Psoas muscle (tissue), 7 donors: ENCODE measurements at regions not wholly inside any gene's neighbourhood (a gene's known extent, or its start where the extent isn't known, plus 50 kb on each side); places are given as distances from the start of the nearest gene placed in this dataset.

Source experiments
- ATAC-seq, 4 donors: fragments of 200-7000 bp; cut with Tn5 transposase; one replicate each; pipeline ENCODE4 v1.9.1; 2020; ENCODE audit warnings: moderate library complexity in 3 of 4, mild to moderate bottlenecking in 2 of 4
- DNase-seq, 2 donors: peaks; one replicate each; pipeline ENCODE4 v3.0.0-alpha.2; 2020
- H3K27ac ChIP-seq: fragments of 200-600 bp; one replicate; pipeline ENCODE4 v1.8.0; 2022
- H3K27me3 ChIP-seq, 3 donors: fragments of 200-600 bp in 1 of 3; one replicate each; pipeline versions ENCODE4 v1.6.1 to v1.8.0; 2013 to 2022; ENCODE audit warnings: low read length in 2 of 3, mild to moderate bottlenecking in 2 of 3, moderate library complexity in 1 of 3; ENCODE audit not compliant: insufficient read depth in 3 of 3
- H3K36me3 ChIP-seq, 2 donors: fragments of 200-600 bp in 1 of 2; one replicate each; pipeline versions ENCODE4 v1.6.1 to v1.8.0; 2013 to 2022; ENCODE audit warnings: low read depth in 1 of 2, mild to moderate bottlenecking in 1 of 2, moderate library complexity in 1 of 2; ENCODE audit not compliant: insufficient read depth in 1 of 2
- H3K4me1 ChIP-seq: fragments of 200-600 bp; one replicate; pipeline ENCODE4 v1.8.0; 2022
- H3K4me3 ChIP-seq: fragments of 200-600 bp; one replicate; pipeline ENCODE4 v1.8.0; 2022; ENCODE audit warnings: mild to moderate bottlenecking
- H3K9me3 ChIP-seq: fragments of 200-600 bp; one replicate; pipeline ENCODE4 v1.8.0; 2022
- CTCF ChIP-seq: fragments of 200-600 bp; IDR thresholded peaks from one replicate; pipeline ENCODE4 v1.8.0; 2022; ENCODE audit warnings: antibody characterized with exemption
- WGBS, 3 donors: extraction: QIAGEN DNeasy Blood & Tissue Kit; methylation state at CpG; one replicate each; pipeline versions ENCODE4 v1.1.6 to v1.1.7; 2013; 5-methylcytosine and 5-hydroxymethylcytosine counted together
- intact Hi-C, 2 donors: fragments of 100-400 bp; cut with DNase I; formaldehyde crosslinking; loops; one replicate each; pipeline versions ENCODE4 v1.11.0 to v1.14.2; 2022
- donor health status: healthy with polysubstance abuse.
- donor health status: DM: no; HTN: no; CAD: no; lungs with moderate emphysema.
- donor health status: Bipolar disorder and iron deficiency.
- donor health status: healthy.
- donor health status: DM: yes; HTN: yes; CAD: no.
- donor health status: DM: no; HTN: no; CAD: no.
- donor health status: DM: yes; HTN: yes; CAD: no.

- Histone ChIP-seq H3K27me3 (peaks cover 0 to 14% (median 4%) of the 10 kb centered on the region in 3 donors), H3K27ac (no peak overlapping the region), H3K36me3 (no peaks in the 10 kb centered on the region), H3K4me3 (no peak overlapping the region), H3K9me3 (no peaks in the 10 kb centered on the region), H3K4me1 (no peaks in the 10 kb centered on the region)
- intact Hi-C loops = no loop called here
- WGBS, 3 donors = 61 to 74% (median 63%) methylated on average over 12 of the region's 12 CpGs
- no peak for ATAC-seq
- no peak for TF ChIP-seq CTCF
- DNase-seq = no peak
These were observed 135.5 kb downstream of the IRF8 start for GRCh38 chr16:86034421-86034919.

GRCh38 chr16:86035906-86036305 is 136.9 kb downstream of the IRF8 start:
- Histone ChIP-seq H3K36me3 (no peaks in the 10 kb centered on the region), H3K27me3 (peaks cover 0 to 13% (median 3%) of the 10 kb centered on the region in 3 donors), H3K27ac (no peak overlapping the region), H3K4me3 (no peak overlapping the region), H3K9me3 (no peaks in the 10 kb centered on the region), H3K4me1 (no peaks in the 10 kb centered on the region)
- ATAC-seq = no peak
- intact Hi-C loops = no loop called here
- no peak for DNase-seq
- 87 to 90% (median 90%) methylated on average over 13 of the region's 13 CpGs for WGBS, 3 donors
- no peak for TF ChIP-seq CTCF

- Histone ChIP-seq H3K27ac (no peak overlapping the region), H3K36me3 (no peaks in the 10 kb centered on the region), H3K4me1 (no peaks in the 10 kb centered on the region), H3K27me3 (peaks cover 0 to 23% (median 7%) of the 10 kb centered on the region in 3 donors), H3K9me3 (no peaks in the 10 kb centered on the region), H3K4me3 (no peak overlapping the region)
- ATAC-seq (no peak), DNase-seq (no peak)
- WGBS, 3 donors = 56 to 66% (median 63%) methylated on average over 23 of the region's 23 CpGs
- no peak for TF ChIP-seq CTCF
- intact Hi-C loops = no loop called here
These were observed 139.3 kb downstream of the IRF8 start for GRCh38 chr16:86037999-86038925.

- H3K27me3 ChIP-seq = peaks cover 0 to 28% (median 9%) of the 10 kb centered on the region in 3 donors
These were observed 140.0 kb downstream of the IRF8 start for GRCh38 chr16:86038926-86039310.

More at GRCh38 chr16:86038926-86039310, 140.0 kb downstream of the IRF8 start:
- Histone ChIP-seq H3K27ac (no peak overlapping the region), H3K4me3 (no peak overlapping the region), H3K9me3 (no peaks in the 10 kb centered on the region), H3K36me3 (no peaks in the 10 kb centered on the region), H3K4me1 (no peaks in the 10 kb centered on the region)
- 33 to 45% (median 37%) methylated on average over 13 of the region's 13 CpGs for WGBS, 3 donors
- ATAC-seq = no peak
- TF ChIP-seq CTCF = no peak
- no peak for DNase-seq
- intact Hi-C loops = no loop called here
